ENCODE measurements at regions not wholly inside any gene's neighbourhood (a gene's known extent, or its start where the extent isn't known, plus 50 kb on each side); places are given as distances from the start of the nearest gene placed in this dataset.

GRCh38 chr13:76331943-76332712, 554.1 kb downstream of the KCTD12 start:
- DNase-seq (ENCODE audit: low read depth) = peak; percentile 27
- no peaks in the 10 kb centered on the region for H4K20me1 ChIP-seq (ENCODE audit: insufficient read depth, low read length)
- no peaks in the 10 kb centered on the region for H3K36me3 ChIP-seq (ENCODE audit: insufficient read depth, low read length)
- no peak overlapping the region for H3K27ac ChIP-seq (ENCODE audit: low read depth, low read length)
- H3K4me2 ChIP-seq (ENCODE audit: low read length) = no peak overlapping the region
- Mint-ChIP-seq H3K9me3 (ENCODE audit: unreplicated experiment) (no peaks in the 10 kb centered on the region), H3K27me3 (ENCODE audit: low read depth, unreplicated experiment) (no peaks in the 10 kb centered on the region), H3K4me3 (ENCODE audit: unreplicated experiment) (no peak overlapping the region), H3K27ac (ENCODE audit: unreplicated experiment) (peak overlapping the region; percentile 86), H3K4me1 (ENCODE audit: low read depth, unreplicated experiment) (peaks cover 11% of the 10 kb centered on the region), H3K36me3 (ENCODE audit: low read depth, unreplicated experiment) (no peaks in the 10 kb centered on the region)
- no peak overlapping the region for H3K4me3 ChIP-seq (ENCODE audit: insufficient read depth, low read depth, low read length)
- no peak for FAIRE-seq
- H3K9ac ChIP-seq (ENCODE audit: low read length) = no peak overlapping the region
- H2AFZ ChIP-seq (ENCODE audit: low read depth, low read length) = no peak overlapping the region
- H3K4me1 ChIP-seq (ENCODE audit: insufficient read depth, low read length) = no peaks in the 10 kb centered on the region
- H3K27me3 ChIP-seq (ENCODE audit: insufficient read depth, low read length) = no peaks in the 10 kb centered on the region
- H3K9me3 ChIP-seq (ENCODE audit: insufficient read depth, low read depth, low read length) = no peaks in the 10 kb centered on the region
- H3K79me2 ChIP-seq (ENCODE audit: insufficient read depth, low read length) = no peaks in the 10 kb centered on the region
- TF ChIP-seq, protein P1, sequence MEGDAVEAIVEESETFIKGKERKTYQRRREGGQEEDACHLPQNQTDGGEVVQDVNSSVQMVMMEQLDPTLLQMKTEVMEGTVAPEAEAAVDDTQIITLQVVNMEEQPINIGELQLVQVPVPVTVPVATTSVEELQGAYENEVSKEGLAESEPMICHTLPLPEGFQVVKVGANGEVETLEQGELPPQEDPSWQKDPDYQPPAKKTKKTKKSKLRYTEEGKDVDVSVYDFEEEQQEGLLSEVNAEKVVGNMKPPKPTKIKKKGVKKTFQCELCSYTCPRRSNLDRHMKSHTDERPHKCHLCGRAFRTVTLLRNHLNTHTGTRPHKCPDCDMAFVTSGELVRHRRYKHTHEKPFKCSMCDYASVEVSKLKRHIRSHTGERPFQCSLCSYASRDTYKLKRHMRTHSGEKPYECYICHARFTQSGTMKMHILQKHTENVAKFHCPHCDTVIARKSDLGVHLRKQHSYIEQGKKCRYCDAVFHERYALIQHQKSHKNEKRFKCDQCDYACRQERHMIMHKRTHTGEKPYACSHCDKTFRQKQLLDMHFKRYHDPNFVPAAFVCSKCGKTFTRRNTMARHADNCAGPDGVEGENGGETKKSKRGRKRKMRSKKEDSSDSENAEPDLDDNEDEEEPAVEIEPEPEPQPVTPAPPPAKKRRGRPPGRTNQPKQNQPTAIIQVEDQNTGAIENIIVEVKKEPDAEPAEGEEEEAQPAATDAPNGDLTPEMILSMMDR (IDR thresholded peaks at IDR 0.05; ENCODE audit: insufficient read depth, low read depth, low read length) = no peak
- no peak for TF ChIP-seq EZH2 (IDR thresholded peaks at IDR 0.05; ENCODE audit: insufficient read depth, low read length)

DNA sequence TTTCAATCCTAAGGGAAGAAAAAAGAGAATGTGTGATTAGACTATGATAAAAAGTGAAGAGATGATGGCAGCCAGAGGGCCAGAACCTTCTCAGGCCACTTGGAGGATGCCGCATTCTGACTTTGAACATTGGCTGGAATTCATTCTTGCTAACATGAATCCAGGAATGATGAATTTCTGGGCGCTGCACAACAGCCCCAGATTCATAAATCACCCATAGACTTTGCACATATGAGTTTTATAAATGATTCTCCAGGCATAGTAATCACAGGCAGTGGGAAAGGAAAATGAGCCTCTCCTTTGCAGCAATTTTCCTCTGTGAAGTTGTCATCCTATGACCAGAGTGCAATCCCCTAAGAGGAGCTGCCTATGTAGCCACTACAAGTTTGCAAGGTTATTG, 555.4 kb downstream of the KCTD12 start:
- DNase-seq (ENCODE audit: low read depth) (no peak), FAIRE-seq (no peak)
- H3K4me2 ChIP-seq (ENCODE audit: low read length) = no peak overlapping the region
- Mint-ChIP-seq H3K27ac (ENCODE audit: unreplicated experiment) (no peak overlapping the region), H3K36me3 (ENCODE audit: low read depth, unreplicated experiment) (no peaks in the 10 kb centered on the region), H3K9me3 (ENCODE audit: unreplicated experiment) (no peaks in the 10 kb centered on the region), H3K27me3 (ENCODE audit: low read depth, unreplicated experiment) (no peaks in the 10 kb centered on the region), H3K4me1 (ENCODE audit: low read depth, unreplicated experiment) (peaks cover 11% of the 10 kb centered on the region), H3K4me3 (ENCODE audit: unreplicated experiment) (no peak overlapping the region)
- no peaks in the 10 kb centered on the region for H3K36me3 ChIP-seq (ENCODE audit: insufficient read depth, low read length)
- H2AFZ ChIP-seq (ENCODE audit: low read depth, low read length) = no peak overlapping the region
- H3K9ac ChIP-seq (ENCODE audit: low read length) = no peak overlapping the region
- TF ChIP-seq, protein P1 (IDR thresholded peaks at IDR 0.05; ENCODE audit: insufficient read depth, low read depth, low read length) = no peak
- TF ChIP-seq EZH2 (IDR thresholded peaks at IDR 0.05; ENCODE audit: insufficient read depth, low read length) = no peak
- no peak overlapping the region for H3K27ac ChIP-seq (ENCODE audit: low read depth, low read length)
- no peaks in the 10 kb centered on the region for H3K27me3 ChIP-seq (ENCODE audit: insufficient read depth, low read length)
- H4K20me1 ChIP-seq (ENCODE audit: insufficient read depth, low read length) = no peaks in the 10 kb centered on the region
- H3K4me3 ChIP-seq (ENCODE audit: insufficient read depth, low read depth, low read length) = no peak overlapping the region
- no peaks in the 10 kb centered on the region for H3K79me2 ChIP-seq (ENCODE audit: insufficient read depth, low read length)
- no peaks in the 10 kb centered on the region for H3K9me3 ChIP-seq (ENCODE audit: insufficient read depth, low read depth, low read length)
- H3K4me1 ChIP-seq (ENCODE audit: insufficient read depth, low read length) = no peaks in the 10 kb centered on the region
